T follicular helper cell (primary cell): ENCODE measurements at regions not wholly inside any gene's neighbourhood (a gene's known extent, or its start where the extent isn't known, plus 50 kb on each side); places are given as distances from the start of the nearest gene placed in this dataset.

ENCODE experiments used
- DNase-seq: peaks from one replicate; pipeline ENCODE4 v3.0.0-alpha.2; 2020; ENCODE audit warnings: low read depth

DNA sequence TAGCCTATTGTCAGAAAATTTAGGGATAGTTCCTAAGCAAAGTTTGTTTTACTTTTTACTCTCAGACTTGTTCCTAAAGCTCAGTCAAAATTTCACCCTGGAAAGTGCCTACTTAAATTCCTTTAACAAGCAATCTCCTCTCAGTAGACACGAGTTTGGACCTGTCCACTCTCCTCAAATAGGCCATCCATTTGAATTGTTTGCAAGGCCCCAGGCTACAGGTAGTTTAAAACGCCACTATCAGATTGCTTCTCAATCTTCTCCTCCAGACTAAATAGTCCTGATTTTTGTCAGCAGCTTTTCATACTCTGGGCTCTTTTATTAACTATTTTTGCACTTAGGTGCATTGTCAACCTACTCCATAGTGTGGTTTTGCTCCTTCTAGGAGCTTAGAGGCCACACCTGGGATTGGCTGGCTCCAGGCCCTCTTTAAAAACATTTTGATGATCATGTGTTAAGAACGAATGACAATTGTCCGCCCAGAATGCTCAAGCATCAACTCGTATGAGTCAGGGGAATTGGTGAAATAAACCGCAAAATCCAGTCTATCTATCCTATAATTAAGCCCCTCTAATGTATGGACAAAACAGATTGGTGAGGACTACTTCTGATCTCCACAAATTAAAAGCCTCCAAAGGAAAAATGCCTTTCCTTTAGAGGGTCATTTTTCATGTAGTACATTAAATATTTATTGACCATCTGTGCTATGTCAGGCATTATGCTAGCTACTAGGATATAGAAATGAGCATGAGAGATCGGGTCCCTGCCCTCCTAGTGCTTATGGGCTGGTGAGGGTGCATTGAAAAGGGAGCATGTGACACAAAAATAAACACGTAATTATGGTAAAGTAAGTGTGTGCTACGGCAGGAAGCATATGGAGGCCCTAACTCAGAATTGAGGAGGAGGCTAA, 333.8 kb upstream of the TNP1 start:
- no peak for DNase-seq

- DNase-seq = no peak
Measured at GRCh38 chr2:217192366-217192765, 332.5 kb upstream of the TNP1 start.

DNA sequence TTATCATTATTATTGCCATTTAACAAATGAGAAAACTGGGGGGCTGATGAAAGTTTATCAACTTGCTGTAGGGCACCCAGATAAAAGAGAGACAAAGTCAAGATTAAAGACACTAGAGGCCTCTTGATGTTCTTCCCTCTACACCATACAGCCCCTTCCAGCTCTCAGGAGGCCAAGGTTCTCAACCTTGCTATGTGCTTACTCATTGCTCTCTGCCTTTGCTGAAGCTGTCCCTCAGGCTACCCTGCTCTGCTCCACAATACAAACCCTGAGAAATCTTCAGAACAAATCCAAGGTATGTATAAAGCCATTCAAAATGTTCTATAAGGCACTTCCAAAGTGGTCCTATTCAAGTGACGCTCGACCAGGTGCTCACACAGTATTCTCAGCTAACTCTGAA, 329.9 kb upstream of the TNP1 start:
- no peak for DNase-seq

DNA sequence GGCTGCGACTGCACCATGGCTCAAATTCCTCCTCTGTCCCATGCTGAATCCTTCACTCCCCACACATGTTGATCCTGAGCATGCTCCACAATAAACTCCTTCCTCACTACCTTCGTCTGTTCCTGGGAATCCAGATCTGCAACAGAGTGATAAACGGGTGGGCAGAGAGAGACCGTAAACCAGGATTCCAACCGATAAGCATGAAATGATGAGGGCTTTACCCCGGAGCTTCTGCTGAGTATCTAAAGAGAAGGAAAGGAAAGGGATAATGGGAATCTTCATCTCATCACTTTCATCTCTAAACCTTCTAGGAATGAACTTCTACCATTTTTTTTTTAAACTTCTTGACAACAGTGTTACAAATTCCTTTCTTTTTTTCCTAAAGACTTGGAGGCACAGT, 329.3 kb upstream of the TNP1 start:
- no peak for DNase-seq

DNA sequence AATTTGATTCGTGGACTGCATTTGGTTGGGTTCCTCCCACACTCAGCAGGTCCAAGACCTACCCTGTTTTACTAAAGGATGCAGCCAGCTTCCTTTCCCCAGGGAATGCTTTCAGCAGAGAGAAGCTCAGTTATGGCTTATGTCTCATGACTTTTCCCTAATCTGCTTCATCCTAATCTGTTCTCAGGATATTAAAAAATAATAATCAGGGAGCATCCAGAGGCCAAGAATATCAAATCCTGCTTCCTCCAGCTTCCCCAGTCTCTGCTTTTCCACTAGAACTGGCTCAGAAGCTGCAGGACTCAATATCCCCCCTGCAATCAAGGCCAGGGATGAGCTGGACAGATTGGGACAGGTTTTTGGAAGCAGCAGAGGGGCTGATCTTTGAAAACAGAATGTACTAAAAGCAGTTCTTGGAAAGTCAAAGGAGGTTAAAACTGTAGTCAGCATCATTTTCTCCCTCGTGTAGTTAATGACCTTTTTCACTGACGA, 326.9 kb upstream of the TNP1 start:
- DNase-seq = no peak

- DNase-seq = no peak
Measured at GRCh38 chr2:217186152-217186551, 326.3 kb upstream of the TNP1 start.

DNA sequence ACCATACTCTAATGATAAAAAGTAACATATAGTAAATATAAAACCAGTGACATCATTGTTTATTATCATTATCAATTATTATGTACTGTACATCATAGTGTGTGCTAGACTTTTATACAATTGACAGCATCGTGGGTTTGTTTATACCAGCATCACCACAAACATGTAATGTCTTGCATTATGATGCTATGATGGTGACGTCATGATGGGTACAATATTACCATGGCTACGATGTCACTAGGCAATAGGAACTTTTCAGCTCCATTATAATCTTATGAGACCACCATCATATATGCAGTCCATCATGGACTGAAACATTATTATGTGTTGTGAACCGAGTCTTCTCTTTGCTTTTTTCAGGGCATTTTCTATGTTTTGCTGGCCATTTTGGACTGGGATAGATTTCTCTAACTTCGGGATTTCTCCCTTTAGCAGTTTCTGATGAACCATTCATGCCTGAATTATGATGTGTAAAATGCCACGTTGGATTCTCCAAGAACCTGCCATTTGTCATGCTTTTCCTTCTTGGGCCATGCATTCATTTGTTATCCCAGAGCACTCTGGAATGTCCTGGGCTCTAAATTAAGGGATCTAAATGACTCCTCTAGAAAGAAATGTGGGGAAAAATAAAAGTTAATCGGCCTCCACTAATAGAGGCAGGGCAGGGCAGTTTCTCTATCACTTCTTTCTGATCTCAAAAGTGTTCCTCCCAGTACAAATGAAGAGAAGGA, 325.6 kb upstream of the TNP1 start:
- DNase-seq = no peak

DNA sequence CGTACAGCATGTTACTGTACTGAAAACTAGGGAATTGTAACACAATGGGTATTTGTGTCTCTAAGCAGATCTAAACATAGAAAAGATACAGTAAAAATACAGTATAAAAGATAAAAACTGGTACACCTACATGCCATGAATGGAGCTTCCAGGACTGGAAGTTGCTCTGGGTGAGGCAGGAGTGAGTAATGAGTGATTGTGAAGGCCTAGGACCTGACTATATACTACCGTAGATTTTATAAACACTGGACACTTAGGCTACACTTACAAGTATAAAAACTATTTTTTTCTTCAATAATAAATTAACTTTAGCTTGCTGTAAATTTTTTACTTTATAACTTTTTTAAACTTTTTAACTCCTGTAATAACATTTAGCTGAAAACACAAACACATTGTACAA, 324.4 kb upstream of the TNP1 start:
- DNase-seq = no peak

GRCh38 chr2:217183471-217183870, 323.6 kb upstream of the TNP1 start:
- no peak for DNase-seq

DNA sequence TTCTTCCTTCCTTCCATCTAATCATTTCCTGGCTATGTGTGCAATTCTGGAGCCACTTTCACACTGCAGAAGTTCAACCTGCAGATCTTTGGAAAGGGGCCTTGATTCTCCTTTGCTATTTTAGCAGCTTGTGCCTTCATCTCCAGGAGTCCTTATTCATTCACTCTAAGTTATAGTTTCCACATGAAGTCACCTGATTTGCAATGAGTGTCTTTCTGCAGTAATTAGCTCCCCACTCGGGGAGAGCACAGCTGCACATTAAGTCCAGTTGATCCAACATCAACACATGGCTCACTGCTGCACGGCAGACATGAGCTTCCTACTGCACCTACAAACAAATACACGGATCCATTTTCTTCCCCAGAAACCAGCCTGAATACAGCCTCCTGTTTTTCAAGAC, 323.1 kb upstream of the TNP1 start:
- DNase-seq = no peak

GRCh38 chr2:217181512-217181911, 321.6 kb upstream of the TNP1 start:
- DNase-seq = no peak

DNA sequence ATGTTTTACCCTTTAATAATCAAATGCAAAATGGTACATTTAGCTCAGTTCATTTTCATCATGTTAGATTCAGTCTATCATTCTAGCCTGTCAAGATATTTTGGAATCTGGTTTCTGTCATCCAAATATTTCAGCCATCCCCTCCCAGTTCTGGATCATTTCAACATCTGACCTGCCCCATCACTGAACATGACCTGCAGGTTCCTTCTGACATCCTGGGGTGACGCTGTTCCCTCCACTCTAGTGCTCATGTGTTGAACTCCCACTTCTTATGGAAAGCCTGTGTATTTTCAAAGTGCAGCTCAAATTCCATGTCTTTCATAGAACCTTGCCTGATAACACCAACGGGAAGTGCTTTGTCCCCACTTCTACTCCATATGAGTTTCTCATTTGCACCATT, 320.0 kb upstream of the TNP1 start:
- no peak for DNase-seq

DNA sequence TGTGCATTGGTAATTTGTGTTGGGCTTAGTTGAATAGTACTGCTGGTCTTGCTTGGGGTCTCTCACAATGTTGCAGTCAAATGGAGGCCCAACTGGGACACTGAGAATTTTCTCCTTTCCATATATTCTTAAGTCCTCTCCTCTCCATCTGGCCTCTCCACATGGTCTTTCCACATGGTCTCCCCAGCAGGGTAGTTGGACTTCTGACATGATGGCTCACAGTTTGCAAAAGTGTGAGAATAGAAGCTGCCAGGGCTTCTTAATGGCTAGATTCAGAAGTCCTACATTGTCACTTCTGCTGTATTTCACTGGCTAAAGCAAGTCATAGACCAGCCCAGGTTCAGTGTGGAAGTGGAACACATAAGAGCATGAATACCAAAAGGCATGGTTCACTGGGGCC, 318.5 kb upstream of the TNP1 start:
- no peak for DNase-seq

GRCh38 chr2:217177720-217178119, 317.9 kb upstream of the TNP1 start:
- no peak for DNase-seq

- no peak for DNase-seq
Measured at GRCh38 chr2:217171874-217172273, 312.0 kb upstream of the TNP1 start.

DNA sequence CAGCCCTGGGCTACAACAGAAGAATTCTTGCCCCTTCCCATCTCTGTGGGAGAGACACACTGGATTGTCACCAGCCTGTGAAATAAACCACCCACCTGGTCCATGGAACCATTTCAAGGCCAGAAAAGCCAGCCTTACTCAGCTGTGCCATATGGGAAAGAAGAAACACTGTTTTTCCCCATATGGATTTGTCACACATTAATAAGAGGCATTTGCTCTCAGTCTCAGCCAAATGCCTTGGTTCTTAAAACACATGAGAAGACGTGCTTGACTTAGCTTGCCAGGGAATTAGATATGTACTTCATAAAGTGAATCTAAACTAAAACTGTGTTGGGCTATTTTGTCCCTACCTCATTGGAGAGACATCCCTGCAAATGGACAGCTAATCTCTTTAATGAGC, 308.6 kb upstream of the TNP1 start:
- DNase-seq = no peak

DNA sequence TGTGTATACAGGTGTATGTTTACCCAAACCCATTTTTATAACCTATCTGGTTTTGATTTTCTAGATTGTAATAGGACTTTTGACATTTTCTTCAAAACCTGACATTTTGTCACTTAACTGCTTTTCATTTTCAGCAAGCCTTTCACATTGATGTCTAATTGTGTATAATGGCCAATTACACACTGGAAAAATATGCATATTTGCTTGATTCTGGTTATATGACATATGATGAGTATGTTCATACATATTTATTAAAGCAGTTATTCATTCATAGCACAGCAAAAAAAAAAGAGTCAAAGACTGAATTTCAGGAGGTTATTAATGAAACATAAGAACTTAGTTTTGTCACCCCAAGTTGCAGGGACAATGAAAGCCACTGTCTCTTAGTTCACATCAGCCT, 307.7 kb upstream of the TNP1 start:
- no peak for DNase-seq

DNA sequence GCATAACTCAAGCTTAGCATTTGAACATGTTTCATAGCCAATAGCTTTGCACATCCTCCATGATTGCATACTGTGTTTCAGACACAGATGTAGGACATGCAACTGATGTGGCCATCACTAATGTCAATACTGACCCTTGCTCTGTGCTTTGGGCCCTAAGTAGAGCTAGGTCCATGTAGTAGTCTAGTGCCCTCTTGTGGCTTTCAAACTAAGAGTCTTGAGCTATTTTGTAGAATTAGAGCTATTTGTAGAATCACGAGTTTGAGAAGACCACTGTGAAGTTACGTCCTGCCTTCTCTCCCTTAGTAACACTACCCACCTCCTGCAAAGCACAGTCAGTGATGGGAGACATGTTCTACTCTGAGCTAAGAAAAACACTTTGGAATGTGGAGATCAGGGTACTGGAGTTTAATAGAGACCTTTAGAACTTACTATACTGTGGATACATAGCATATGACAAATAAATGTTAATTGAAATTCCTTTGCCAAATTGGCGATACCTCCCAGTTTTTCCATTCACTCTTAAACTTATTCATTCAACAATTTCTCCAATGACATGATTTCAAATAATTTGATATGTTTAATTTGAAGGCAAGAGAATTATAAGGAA, 306.5 kb upstream of the TNP1 start:
- DNase-seq = no peak

DNA sequence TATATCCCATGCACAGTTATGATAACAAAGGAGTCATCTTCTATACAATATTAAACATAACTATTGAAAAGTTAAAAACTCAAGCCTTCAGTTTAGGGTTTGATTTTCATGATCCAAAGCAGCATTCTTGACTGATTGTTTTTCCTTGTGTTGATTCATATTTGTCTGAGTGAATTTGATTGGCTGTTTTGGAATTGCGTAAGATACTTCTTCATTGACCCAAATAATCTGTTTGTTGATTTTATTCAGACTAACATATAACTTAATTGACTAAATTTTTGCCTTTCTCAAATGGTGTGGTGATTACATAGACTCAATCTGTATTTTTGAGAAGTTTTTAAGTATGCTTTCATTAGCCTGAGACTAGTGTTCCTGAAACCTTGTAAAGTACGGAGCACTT, 305.7 kb upstream of the TNP1 start:
- DNase-seq = no peak

- DNase-seq = no peak
Measured at GRCh38 chr2:217163987-217164386, 304.1 kb upstream of the TNP1 start.

- DNase-seq = no peak
Measured at GRCh38 chr2:217162533-217162932, 302.7 kb upstream of the TNP1 start.
